ENCODE measurements at regions not wholly inside any gene's neighbourhood (a gene's known extent, or its start where the extent isn't known, plus 50 kb on each side); places are given as distances from the start of the nearest gene placed in this dataset.
A peak's percentile ranks its signal among the peaks of the same experiment; 100 is the strongest.

DNA sequence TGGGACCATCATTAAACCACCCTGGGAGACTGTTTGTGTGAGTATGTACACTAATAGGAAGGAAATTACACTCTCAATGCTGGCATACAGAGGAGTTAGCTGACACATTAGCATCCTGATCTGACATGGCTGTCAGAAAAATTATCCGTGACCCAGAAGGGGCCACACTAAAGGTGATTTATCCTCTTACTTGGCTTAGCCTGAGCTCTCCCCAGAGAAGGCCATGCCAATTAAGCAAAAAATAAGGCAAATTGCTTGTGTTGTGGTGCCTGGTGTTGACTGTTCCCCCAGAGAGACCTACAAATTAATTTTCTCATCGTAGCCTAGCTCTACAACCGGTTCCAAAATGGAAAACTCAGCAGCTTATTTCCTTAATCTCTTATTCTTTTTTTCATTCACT is 992.3 kb downstream of the KCNMA1 start:
- TF ChIP-seq, protein P1, sequence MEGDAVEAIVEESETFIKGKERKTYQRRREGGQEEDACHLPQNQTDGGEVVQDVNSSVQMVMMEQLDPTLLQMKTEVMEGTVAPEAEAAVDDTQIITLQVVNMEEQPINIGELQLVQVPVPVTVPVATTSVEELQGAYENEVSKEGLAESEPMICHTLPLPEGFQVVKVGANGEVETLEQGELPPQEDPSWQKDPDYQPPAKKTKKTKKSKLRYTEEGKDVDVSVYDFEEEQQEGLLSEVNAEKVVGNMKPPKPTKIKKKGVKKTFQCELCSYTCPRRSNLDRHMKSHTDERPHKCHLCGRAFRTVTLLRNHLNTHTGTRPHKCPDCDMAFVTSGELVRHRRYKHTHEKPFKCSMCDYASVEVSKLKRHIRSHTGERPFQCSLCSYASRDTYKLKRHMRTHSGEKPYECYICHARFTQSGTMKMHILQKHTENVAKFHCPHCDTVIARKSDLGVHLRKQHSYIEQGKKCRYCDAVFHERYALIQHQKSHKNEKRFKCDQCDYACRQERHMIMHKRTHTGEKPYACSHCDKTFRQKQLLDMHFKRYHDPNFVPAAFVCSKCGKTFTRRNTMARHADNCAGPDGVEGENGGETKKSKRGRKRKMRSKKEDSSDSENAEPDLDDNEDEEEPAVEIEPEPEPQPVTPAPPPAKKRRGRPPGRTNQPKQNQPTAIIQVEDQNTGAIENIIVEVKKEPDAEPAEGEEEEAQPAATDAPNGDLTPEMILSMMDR (IDR thresholded peaks at IDR 0.05; ENCODE audit: insufficient read depth, missing control alignments) = no peak
- DNase-seq (ENCODE audit: insufficient read length, low spot score) (peak; percentile 32), FAIRE-seq (peak; percentile 88)

DNA sequence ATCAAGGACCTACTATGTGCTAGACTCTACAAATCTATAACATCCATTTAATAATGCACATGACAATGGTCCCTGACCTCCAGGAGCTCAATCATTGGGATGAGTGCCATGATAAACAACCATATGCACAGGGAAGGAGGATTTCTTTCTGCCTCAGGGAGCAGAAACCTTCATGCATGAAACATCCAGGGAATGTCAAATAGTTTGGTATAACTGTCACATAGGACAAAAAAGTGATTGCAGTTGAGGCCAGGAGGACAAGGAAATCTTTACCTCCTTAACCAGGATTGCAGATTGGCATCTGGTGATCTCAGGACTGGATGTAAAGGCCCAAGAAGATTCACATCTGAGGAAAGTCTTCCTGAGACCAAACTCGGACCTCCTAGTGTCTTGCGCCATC is 993.1 kb downstream of the KCNMA1 start:
- DNase-seq (ENCODE audit: insufficient read length, low spot score) = no peak
- no peak for FAIRE-seq

DNA sequence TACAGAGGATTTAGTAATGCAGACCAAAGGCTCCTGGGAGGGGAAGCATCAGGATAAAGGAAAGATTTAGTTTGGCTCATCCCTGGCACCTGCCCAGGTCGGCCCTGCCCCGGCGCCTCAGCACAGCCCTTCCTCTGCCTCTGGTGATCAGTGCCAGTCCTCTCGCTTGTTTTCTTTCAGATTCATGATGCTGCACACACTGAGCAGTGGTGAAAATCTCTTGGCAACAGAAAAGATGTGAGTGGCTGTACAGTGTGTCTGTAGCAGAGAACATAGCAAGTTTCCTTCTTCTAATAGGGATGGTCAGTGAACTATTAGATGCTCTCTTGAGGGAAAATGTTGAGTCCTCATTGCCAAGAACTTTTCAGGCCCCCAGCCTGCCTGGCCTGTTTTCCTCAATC is 994.1 kb downstream of the KCNMA1 start:
- TF ChIP-seq, protein P1 (IDR thresholded peaks at IDR 0.05; ENCODE audit: insufficient read depth, missing control alignments) = no peak
- DNase-seq (ENCODE audit: insufficient read length, low spot score) (no peak), FAIRE-seq (no peak)

More for the DNA sequence above, 993.1 kb downstream of the KCNMA1 start:
- TF ChIP-seq, protein P1 (IDR thresholded peaks at IDR 0.05; ENCODE audit: insufficient read depth, missing control alignments) = no peak

DNA sequence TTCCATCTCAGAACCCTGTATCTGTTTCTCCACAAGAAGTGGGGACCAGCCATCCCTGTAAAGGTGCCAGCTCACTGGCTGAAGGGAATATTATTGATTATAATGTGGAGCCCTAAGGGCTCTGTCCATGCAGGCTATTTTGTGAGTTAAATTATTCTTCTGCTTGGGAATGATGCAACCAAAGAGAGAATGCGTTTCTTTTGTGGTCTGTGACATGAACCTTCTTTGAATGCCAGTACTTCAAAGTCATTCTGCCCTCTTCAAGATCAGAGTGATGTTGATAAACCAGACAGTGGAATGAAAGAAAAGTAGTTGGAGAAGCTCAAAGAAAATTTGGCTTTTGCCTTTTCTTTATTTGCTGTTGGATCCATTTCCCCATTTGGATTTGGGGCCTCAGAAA is 995.2 kb downstream of the KCNMA1 start:
- TF ChIP-seq, protein P1 (IDR thresholded peaks at IDR 0.05; ENCODE audit: insufficient read depth, missing control alignments) = no peak
- DNase-seq (ENCODE audit: insufficient read length, low spot score) (no peak), FAIRE-seq (no peak)

DNA sequence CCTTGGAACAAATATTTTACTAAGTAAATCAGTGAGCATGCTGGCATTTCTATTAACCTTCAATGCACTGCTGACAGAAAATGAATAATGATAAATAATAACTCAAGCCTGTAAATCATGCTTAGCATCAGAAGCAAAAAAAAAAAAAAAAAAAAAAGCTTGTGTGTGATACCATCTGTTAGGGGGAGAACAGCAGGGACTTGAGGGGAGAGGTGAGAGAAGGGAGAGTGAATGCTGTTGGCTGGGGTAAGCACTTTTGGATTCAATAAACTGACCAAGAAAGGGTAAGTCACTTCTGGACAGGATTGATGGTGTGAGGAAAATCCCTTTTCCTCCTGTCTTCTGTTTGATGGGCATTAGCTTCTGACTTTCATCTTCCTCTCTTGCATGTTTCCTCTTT is 996.4 kb downstream of the KCNMA1 start:
- TF ChIP-seq, protein P1 (IDR thresholded peaks at IDR 0.05; ENCODE audit: insufficient read depth, missing control alignments) = no peak
- DNase-seq (ENCODE audit: insufficient read length, low spot score) = no peak
- FAIRE-seq = peak; percentile 48

DNA sequence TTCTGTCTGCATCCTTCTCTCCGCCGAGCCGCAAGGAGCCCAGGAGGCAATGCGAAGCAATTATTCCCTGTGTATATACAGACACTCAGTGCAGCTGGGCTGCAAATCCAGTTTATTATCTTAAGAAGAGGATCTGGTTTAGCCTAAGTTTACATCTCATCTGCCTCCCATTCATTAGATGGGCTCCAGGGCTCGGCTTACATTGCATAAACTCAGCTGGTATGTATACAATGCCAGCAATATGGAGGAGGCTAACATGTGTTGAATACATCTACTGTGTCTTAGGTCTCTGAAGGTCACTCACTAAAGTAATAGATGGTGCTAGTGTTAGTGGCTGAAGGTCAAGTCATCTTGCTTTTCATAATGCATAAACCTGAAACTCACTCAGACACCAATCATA is 996.8 kb downstream of the KCNMA1 start:
- DNase-seq (ENCODE audit: insufficient read length, low spot score) (no peak), FAIRE-seq (peak; percentile 51)
- TF ChIP-seq, protein P1 (IDR thresholded peaks at IDR 0.05; ENCODE audit: insufficient read depth, missing control alignments) = no peak

DNA sequence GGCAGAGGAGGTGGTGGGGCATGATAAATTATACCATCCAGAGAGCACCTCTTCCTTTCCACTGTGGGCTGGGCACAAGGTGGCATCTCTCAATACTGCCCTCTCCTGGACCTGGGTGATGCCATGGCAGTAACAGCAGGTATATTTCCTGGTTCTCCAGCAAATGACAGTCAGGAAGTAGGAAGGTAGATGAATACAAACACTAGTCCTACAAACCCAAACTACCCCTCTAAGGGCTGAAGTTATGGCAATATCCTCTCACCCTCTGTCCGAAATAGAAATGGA is 1004.9 kb downstream of the KCNMA1 start:
- no peak for DNase-seq (ENCODE audit: insufficient read length, low spot score)
- FAIRE-seq = no peak
- TF ChIP-seq, protein P1 (IDR thresholded peaks at IDR 0.05; ENCODE audit: insufficient read depth, missing control alignments) = peak; percentile 59

Data from D721Med (cell line).